Mesodermal cell (in vitro differentiated cells): ENCODE measurements at regions not wholly inside any gene's neighbourhood (a gene's known extent, or its start where the extent isn't known, plus 50 kb on each side); places are given as distances from the start of the nearest gene placed in this dataset.
"Not testable (repeated sequence)": the region's sequence is repeated elsewhere in the genome, so short reads cannot be mapped to it uniquely, and the experiment has no call there.

Experiments
- H3K27ac ChIP-seq: 2 replicates; pipeline ENCODE4 v1.7.0; 2013; ENCODE audit warnings: mild to moderate bottlenecking, low read depth, low read length, moderate library complexity; ENCODE audit not compliant: severe bottlenecking
- H3K36me3 ChIP-seq: 2 replicates; pipeline ENCODE4 v1.7.1; 2013; ENCODE audit warnings: mild to moderate bottlenecking, low read length, moderate library complexity; ENCODE audit not compliant: control insufficient read depth, insufficient read depth
- H3K4me1 ChIP-seq: one replicate; pipeline ENCODE4 v1.7.1; 2013; ENCODE audit warnings: mild to moderate bottlenecking, low read length; ENCODE audit not compliant: insufficient read depth, control insufficient read depth, poor library complexity, severe bottlenecking
- H3K4me3 ChIP-seq: 2 replicates; pipeline ENCODE4 v1.7.0; 2013; ENCODE audit warnings: low read length, control low read depth, mild to moderate bottlenecking; ENCODE audit not compliant: insufficient read depth, poor library complexity, severe bottlenecking; ENCODE audit errors: extremely low read depth
- H3K9me3 ChIP-seq: 2 replicates; pipeline ENCODE4 v1.7.1; 2013; ENCODE audit warnings: mild to moderate bottlenecking, low read length, moderate library complexity; ENCODE audit not compliant: control insufficient read depth
- WGBS, 2 experiments: methylation state at CpG; one replicate each; pipeline ENCODE4 v1.1.5; 2013; ENCODE audit warnings: missing lambda C conversion rate in 2 of 2; ENCODE audit not compliant: insufficient coverage in 2 of 2; 5-methylcytosine and 5-hydroxymethylcytosine counted together

GRCh38 chr5:53403758-53404157 lies 76.7 kb upstream of the FST start:
- Histone ChIP-seq H3K4me1 (peaks cover 5% of the 10 kb centered on the region), H3K36me3 (no peaks in the 10 kb centered on the region), H3K27ac (no peak overlapping the region), H3K4me3 (no peak overlapping the region), H3K9me3 (no peaks in the 10 kb centered on the region)
- 100% methylated on average over 1 of the region's 2 CpGs for whole genome bisulfite sequencing, 2 experiments

- Histone ChIP-seq H3K4me1 (peaks cover 5% of the 10 kb centered on the region), H3K27ac (no peak overlapping the region), H3K9me3 (peaks cover 4% of the 10 kb centered on the region), H3K36me3 (no peaks in the 10 kb centered on the region), H3K4me3 (no peak overlapping the region)
- WGBS, 2 experiments, result 100% methylated on average over 1 of the region's 1 CpG; no CpG with 5 or more reads in 1 of the 2 experiments
Measured at GRCh38 chr5:53405396-53405795, 75.0 kb upstream of the FST start.

DNA sequence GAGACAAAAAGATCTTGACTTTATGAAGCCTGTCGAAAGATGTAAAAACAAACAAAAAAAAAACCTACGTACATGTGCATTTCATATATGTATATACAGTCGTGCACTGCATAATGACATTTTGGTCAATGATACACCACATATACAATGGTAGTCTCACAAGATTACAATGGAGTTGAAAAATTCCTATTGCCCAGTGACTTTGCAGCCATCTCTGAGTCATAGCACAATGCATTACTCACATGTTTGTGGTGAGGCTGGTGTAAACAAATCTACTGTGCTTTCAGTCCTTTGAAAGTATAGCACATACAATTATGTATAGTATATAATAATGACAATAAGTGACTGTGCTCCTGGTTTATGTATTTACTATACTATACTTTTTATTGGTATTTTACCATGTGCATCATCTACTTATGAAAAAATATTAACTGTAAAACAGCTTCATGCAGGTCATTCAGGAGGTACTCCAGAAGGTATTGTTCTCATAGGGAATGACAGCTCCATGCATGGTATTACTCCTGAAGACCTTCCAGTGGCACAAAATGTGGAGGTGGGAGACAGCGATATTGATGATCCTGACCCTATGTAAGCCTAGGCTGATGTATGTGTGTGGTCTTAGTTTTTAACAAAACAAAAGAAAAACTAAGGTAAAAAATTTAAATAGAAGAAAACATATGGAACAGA lies 73.7 kb upstream of the FST start:
- peak overlapping the region; percentile 91 for H3K27ac ChIP-seq
- no peaks in the 10 kb centered on the region for H3K36me3 ChIP-seq
- peaks cover 5% of the 10 kb centered on the region for H3K4me1 ChIP-seq
- peaks cover 4% of the 10 kb centered on the region for H3K9me3 ChIP-seq
- 100% methylated on average over 2 of the region's 4 CpGs; no CpG with 5 or more reads in 1 of the 2 experiments for WGBS, 2 experiments
- H3K4me3 ChIP-seq, result no peak overlapping the region

DNA sequence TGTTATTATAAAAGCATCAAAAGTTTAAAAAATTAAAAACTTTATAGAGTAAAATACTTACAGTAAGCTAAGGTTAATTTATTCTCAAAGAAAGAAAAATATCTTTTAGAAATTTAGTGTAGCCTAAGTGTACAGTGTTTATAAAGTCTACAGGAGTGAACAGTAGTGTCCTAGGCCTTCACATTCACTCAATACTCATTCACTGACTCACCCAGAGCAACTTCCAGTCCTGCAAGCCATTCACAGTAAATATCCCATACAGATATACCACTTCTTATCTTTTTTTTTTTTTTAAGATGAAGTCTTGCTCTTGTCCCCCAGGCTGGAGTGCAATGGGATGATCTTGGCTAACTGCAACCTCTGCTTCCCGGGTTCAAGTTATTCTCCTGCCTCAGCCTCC lies 73.1 kb upstream of the FST start:
- no peak overlapping the region for H3K4me3 ChIP-seq
- 80 to 100% methylated on average over 1 of the region's 1 CpG for WGBS, 2 experiments
- peaks cover 5% of the 10 kb centered on the region for H3K4me1 ChIP-seq
- H3K9me3 ChIP-seq, result peaks cover 4% of the 10 kb centered on the region
- H3K36me3 ChIP-seq, result no peaks in the 10 kb centered on the region
- peak overlapping the region; percentile 91 for H3K27ac ChIP-seq

- no peak overlapping the region for H3K27ac ChIP-seq
- H3K9me3 ChIP-seq, result peaks cover 4% of the 10 kb centered on the region
- H3K36me3 ChIP-seq, result no peaks in the 10 kb centered on the region
- H3K4me1 ChIP-seq, result peaks cover under 1% of the 10 kb centered on the region
- no CpG with 5 or more reads among the region's 1 CpG for WGBS, 2 experiments
- H3K4me3 ChIP-seq, result no peak overlapping the region
Measured at GRCh38 chr5:53411388-53411787, 69.0 kb upstream of the FST start.

- no CpG with 5 or more reads among the region's 5 CpGs for WGBS, 2 experiments
- not testable (repeated sequence) for H3K4me3 ChIP-seq, H3K4me1 ChIP-seq, H3K36me3 ChIP-seq, H3K9me3 ChIP-seq, H3K27ac ChIP-seq
Measured at GRCh38 chr5:53412499-53412898, 67.9 kb upstream of the FST start.

DNA sequence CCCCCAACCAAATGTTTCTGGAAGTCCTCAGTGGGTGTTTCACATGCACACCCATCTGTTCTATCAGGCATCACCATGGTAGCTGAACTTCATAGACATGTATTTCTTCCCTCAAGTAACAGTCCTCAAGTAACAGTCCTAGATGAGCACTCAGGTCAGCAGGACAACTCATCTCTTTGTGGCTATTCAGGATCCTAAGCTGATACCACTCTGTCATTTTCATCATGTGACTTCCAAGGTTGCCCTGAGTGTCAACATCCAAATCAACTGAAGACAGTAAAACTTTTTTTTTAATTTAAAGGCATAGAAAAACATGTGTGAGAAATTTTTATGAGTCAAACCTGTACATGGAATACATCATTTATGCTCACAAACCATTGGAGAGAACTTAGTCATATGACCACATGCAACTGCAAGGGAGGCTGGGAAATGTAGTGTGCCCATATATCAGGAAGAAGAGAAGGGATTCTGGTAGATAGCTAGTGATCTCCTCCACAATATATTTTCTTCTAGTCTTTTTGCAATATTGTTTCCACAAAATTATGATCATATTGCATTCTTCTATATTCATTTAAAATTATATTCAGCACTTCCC lies 64.2 kb upstream of the FST start:
- Histone ChIP-seq H3K9me3 (no peaks in the 10 kb centered on the region), H3K4me3 (no peak overlapping the region), H3K27ac (no peak overlapping the region), H3K36me3 (no peaks in the 10 kb centered on the region), H3K4me1 (peaks cover 15% of the 10 kb centered on the region)

DNA sequence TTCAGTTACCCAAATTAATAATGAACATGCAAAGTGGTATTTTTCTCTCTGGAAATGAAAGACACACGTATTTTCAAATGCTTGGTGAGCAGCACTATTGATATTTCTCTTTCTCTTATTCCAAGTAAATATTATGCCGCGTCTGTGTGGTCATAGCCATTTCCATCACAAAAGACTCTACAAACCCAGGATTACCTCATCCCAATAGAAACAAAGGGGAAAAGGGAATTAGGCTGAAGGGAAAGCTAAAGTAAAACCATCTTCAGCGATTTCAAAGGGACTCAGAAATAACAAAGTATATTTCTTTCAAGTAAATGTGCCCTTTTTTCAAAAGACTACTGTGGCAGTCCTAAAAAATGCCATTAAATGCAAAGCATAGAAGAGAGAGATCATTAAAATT lies 62.0 kb upstream of the FST start:
- H3K36me3 ChIP-seq, result no peaks in the 10 kb centered on the region
- H3K4me3 ChIP-seq, result no peak overlapping the region
- H3K9me3 ChIP-seq, result no peaks in the 10 kb centered on the region
- H3K27ac ChIP-seq, result no peak overlapping the region
- H3K4me1 ChIP-seq, result peaks cover 15% of the 10 kb centered on the region
- WGBS, 2 experiments, result 20% methylated on average over 1 of the region's 4 CpGs; no CpG with 5 or more reads in 1 of the 2 experiments

- Histone ChIP-seq H3K4me1 (peaks cover 15% of the 10 kb centered on the region), H3K27ac (no peak overlapping the region), H3K9me3 (no peaks in the 10 kb centered on the region), H3K36me3 (no peaks in the 10 kb centered on the region), H3K4me3 (no peak overlapping the region)
- WGBS, 2 experiments, result 50 to 91% methylated on average over 1 to 4 of the region's 5 CpGs
Measured at GRCh38 chr5:53418826-53419658, 61.4 kb upstream of the FST start.

DNA sequence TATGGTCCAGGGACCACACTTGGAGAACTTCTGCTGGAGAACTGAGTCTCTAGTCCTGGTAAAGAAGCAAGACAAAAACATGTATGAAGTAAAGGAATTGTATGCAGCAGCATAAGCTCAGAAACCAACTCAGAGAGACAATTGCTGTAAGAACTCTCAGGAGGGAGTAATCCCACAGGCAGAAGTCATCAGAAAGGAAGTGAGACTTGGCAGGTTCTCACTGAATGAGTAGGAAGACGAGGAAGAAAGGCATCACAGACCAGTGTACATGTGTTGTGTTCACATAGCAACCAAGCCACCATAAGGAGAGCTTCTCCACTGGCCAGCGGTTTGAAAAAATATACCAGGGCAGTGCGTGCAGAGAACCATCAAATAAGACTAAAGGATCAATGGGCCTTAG lies 57.9 kb upstream of the FST start:
- Histone ChIP-seq H3K27ac (no peak overlapping the region), H3K4me1 (peaks cover 29% of the 10 kb centered on the region), H3K9me3 (no peaks in the 10 kb centered on the region), H3K4me3 (no peak overlapping the region), H3K36me3 (no peaks in the 10 kb centered on the region)
- WGBS, 2 experiments, result 81 to 92% methylated on average over 2 to 3 of the region's 3 CpGs

GRCh38 chr5:53423724-53424123 lies 56.7 kb upstream of the FST start:
- peaks cover 19% of the 10 kb centered on the region for H3K4me1 ChIP-seq
- no peak overlapping the region for H3K27ac ChIP-seq
- no peaks in the 10 kb centered on the region for H3K36me3 ChIP-seq
- H3K4me3 ChIP-seq, result no peak overlapping the region
- 100% methylated on average over 1 of the region's 1 CpG; no CpG with 5 or more reads in 1 of the 2 experiments for WGBS, 2 experiments
- no peaks in the 10 kb centered on the region for H3K9me3 ChIP-seq
